Nephron (organoid): ENCODE measurements at regions not wholly inside any gene's neighbourhood (a gene's known extent, or its start where the extent isn't known, plus 50 kb on each side); places are given as distances from the start of the nearest gene placed in this dataset.

Experiments
- H3K27ac Mint-ChIP-seq, 3 experiments: 2 replicates each; pipeline ENCODE4 v1.8.0; 2020; ENCODE audit warnings: mixed read lengths in 3 of 3, mild to moderate bottlenecking in 2 of 3, moderate library complexity in 1 of 3
- H3K27me3 Mint-ChIP-seq: 2 replicates; pipeline ENCODE4 v1.8.0; 2021; ENCODE audit warnings: low read depth, mild to moderate bottlenecking, moderate library complexity, mixed read lengths
- H3K36me3 Mint-ChIP-seq: 2 replicates; pipeline ENCODE4 v1.8.0; 2020; ENCODE audit warnings: low read depth, mixed read lengths
- H3K4me1 Mint-ChIP-seq: 2 replicates; pipeline ENCODE4 v1.8.0; 2020; ENCODE audit warnings: mixed read lengths
- H3K4me3 Mint-ChIP-seq, 3 experiments: 2 replicates each; pipeline ENCODE4 v1.8.0; 2020; ENCODE audit warnings: mild to moderate bottlenecking in 3 of 3, mixed read lengths in 3 of 3, moderate library complexity in 2 of 3
- H3K9me3 Mint-ChIP-seq: 2 replicates; pipeline ENCODE4 v1.8.0; 2020; ENCODE audit warnings: mixed read lengths
- TF ChIP-seq, protein P1 (sequence below), 3 experiments: fragments of 200-600 bp; sonication (generic); IDR thresholded peaks; one replicate each; pipeline ENCODE4 v1.5.0; 2021; ENCODE audit warnings: antibody characterized with exemption in 3 of 3; ENCODE audit not compliant: unreplicated experiment in 3 of 3

GRCh38 chr9:85401998-85402397, 339.8 kb downstream of the AGTPBP1 start:
- TF ChIP-seq, protein P1, sequence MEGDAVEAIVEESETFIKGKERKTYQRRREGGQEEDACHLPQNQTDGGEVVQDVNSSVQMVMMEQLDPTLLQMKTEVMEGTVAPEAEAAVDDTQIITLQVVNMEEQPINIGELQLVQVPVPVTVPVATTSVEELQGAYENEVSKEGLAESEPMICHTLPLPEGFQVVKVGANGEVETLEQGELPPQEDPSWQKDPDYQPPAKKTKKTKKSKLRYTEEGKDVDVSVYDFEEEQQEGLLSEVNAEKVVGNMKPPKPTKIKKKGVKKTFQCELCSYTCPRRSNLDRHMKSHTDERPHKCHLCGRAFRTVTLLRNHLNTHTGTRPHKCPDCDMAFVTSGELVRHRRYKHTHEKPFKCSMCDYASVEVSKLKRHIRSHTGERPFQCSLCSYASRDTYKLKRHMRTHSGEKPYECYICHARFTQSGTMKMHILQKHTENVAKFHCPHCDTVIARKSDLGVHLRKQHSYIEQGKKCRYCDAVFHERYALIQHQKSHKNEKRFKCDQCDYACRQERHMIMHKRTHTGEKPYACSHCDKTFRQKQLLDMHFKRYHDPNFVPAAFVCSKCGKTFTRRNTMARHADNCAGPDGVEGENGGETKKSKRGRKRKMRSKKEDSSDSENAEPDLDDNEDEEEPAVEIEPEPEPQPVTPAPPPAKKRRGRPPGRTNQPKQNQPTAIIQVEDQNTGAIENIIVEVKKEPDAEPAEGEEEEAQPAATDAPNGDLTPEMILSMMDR (IDR thresholded peaks at IDR 0.05; ENCODE audit: unreplicated experiment in 3 of 3), result no peak
- no peak overlapping the region for H3K4me3 Mint-ChIP-seq
- no peaks in the 10 kb centered on the region for H3K27me3 Mint-ChIP-seq
- no peaks in the 10 kb centered on the region for H3K36me3 Mint-ChIP-seq
- no peaks in the 10 kb centered on the region for H3K9me3 Mint-ChIP-seq
- peaks cover 18% of the 10 kb centered on the region for H3K4me1 Mint-ChIP-seq
- peak overlapping the region; percentile 60 to 86 (median 84) for H3K27ac Mint-ChIP-seq

DNA sequence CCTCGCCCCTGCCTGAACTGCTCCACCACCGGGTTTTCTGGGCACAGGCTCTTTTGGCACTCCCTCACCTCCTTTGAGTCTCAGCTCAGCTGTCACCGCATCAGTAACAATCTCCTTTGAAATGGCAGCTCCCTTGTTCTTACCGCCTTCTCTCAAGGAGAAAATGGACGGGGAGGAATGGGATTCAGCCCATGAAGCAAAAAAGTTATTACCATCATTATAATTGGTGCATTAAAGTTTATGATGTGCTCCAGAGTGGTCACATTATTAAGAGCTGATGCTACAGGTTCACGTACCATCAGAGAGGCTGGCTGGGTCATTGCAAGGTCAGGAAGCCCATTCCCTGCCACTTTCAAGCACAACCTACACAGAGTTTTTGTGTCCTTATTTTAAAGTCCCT, 344.7 kb downstream of the AGTPBP1 start:
- Mint-ChIP-seq H3K27ac (no peak overlapping the region), H3K4me3 (no peak overlapping the region), H3K27me3 (no peaks in the 10 kb centered on the region), H3K4me1 (peaks cover 31% of the 10 kb centered on the region), H3K36me3 (no peaks in the 10 kb centered on the region), H3K9me3 (no peaks in the 10 kb centered on the region)
- TF ChIP-seq, protein P1 (IDR thresholded peaks at IDR 0.05; ENCODE audit: unreplicated experiment in 3 of 3), result no peak

DNA sequence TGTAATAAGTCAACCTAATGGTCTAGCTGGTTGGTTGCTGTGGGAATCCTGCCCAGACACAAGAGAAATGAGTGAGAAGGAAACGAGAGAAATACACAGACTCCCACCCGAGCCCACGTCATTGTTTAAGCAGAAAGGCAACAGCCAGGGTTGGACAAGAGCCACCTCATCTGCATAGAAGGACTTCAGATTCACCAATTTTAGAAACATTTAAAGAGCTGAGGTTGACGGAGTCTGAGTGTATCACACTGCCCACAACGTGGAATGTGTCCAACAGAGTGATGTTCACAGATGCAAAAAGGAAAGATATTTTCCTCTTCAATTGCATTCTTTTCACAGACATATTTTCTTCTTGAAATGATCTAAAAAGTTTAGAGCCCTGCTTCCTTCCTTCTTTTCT, 349.5 kb downstream of the AGTPBP1 start:
- TF ChIP-seq, protein P1 (IDR thresholded peaks at IDR 0.05; ENCODE audit: unreplicated experiment in 3 of 3), result no peak
- Mint-ChIP-seq H3K4me3 (no peak overlapping the region), H3K27me3 (peaks cover 8% of the 10 kb centered on the region), H3K36me3 (no peaks in the 10 kb centered on the region), H3K27ac (peak overlapping the region in 2 of 3 experiments; percentile 8 to 28), H3K9me3 (no peaks in the 10 kb centered on the region), H3K4me1 (peaks cover 41% of the 10 kb centered on the region)

- Mint-ChIP-seq H3K27me3 (peaks cover 3% of the 10 kb centered on the region), H3K9me3 (peaks cover 2% of the 10 kb centered on the region), H3K36me3 (no peaks in the 10 kb centered on the region), H3K27ac (peak overlapping the region; percentile 40 to 84 (median 66)), H3K4me3 (peak overlapping the region in 1 of 3 experiments; percentile 9), H3K4me1 (peaks cover 41% of the 10 kb centered on the region)
- TF ChIP-seq, protein P1 (IDR thresholded peaks at IDR 0.05; ENCODE audit: unreplicated experiment in 3 of 3), result no peak
Observed at GRCh38 chr9:85377731-85378289, 363.9 kb downstream of the AGTPBP1 start.

DNA sequence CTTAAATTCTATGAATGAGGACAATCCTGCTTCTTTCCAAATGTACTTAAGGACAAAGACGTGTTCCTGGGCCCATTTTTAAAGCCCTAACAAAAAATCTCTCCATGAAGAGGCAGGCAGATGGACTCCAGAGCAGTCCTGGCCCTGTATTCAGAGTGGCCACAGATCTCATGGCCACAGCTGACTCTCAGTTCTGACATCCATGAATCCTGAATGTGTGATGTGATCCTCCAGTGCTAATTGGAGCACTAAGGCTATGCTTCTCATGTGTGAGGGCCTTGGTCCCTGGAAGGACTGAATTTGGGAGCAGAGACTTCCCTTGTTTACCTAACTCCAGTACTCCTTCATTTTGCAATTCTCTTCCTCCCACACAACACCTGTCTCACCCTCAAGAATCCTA, 373.0 kb downstream of the AGTPBP1 start:
- TF ChIP-seq, protein P1 (IDR thresholded peaks at IDR 0.05; ENCODE audit: unreplicated experiment in 3 of 3), result no peak
- Mint-ChIP-seq H3K9me3 (no peaks in the 10 kb centered on the region), H3K27ac (no peak overlapping the region), H3K27me3 (no peaks in the 10 kb centered on the region), H3K4me1 (no peaks in the 10 kb centered on the region), H3K4me3 (no peak overlapping the region), H3K36me3 (no peaks in the 10 kb centered on the region)

- Mint-ChIP-seq H3K4me1 (no peaks in the 10 kb centered on the region), H3K9me3 (peaks cover 33% of the 10 kb centered on the region), H3K4me3 (no peak overlapping the region), H3K36me3 (no peaks in the 10 kb centered on the region), H3K27ac (no peak overlapping the region), H3K27me3 (no peaks in the 10 kb centered on the region)
- TF ChIP-seq, protein P1 (IDR thresholded peaks at IDR 0.05; ENCODE audit: unreplicated experiment in 3 of 3), result no peak
Observed at GRCh38 chr9:85359161-85359560, 382.6 kb downstream of the AGTPBP1 start.
